GM21447 (cell line): ENCODE measurements at regions not wholly inside any gene's neighbourhood (a gene's known extent, or its start where the extent isn't known, plus 50 kb on each side); places are given as distances from the start of the nearest gene placed in this dataset.

Experiments used
- ATAC-seq: cut with Tn5 transposase; IDR thresholded peaks from one replicate; pipeline ENCODE4 v1.9.1; 2021; ENCODE audit not compliant: unreplicated experiment

DNA sequence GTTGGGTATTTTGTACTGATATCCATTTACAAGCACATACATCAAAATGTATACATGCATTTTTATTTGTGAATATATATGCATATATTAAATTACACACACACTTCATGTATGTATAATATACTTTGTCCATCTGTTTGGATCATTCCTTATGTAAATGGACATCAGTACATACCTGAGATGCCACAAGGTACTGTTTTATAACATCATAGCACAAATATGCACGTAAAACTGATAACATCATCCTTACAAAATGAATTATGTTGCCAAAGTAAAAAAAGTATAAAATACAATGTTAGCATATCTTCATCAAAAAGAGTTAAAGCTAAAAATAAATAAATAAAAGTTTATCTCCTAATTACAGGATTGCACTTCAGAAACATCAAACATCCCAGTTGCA is 634.8 kb upstream of the UBE2E2 start:
- no peak for ATAC-seq

DNA sequence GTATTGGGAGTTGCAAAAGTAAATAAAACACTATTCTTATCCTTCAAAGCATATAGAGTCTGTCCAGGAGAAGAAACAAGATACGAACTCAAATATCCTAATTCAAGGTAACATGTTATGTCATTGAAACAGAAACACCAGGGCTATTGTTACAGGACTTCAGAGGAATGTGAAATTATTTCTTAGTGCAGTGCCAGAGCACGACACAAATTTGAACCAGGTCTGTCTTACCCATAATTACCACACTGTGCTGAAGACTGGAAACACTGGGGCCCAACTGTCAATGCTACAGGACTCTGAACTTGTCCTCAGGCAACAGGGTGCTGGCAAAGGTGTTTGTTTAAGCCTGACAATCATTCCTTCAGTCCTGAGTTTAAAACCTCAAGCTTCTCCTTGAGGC is 633.6 kb upstream of the UBE2E2 start:
- ATAC-seq = no peak

DNA sequence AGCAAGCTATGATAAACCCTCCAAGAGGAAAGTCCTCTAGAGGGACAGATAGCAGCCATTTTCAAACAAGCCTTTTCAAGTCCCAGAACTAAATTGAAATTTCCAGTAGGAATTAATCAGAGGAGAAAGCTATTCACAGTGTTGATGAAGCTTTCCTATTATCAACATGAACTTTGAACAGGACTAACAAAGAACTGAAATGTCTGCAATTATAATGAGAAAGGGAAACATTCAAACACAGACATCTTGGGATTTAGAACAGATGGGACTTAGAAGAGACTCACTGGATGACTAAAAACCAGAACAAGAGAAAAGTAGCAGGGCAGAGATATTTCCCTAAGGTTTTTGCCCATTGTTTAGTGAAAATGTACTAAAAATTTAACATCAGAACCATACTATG is 622.1 kb upstream of the UBE2E2 start:
- no peak for ATAC-seq

DNA sequence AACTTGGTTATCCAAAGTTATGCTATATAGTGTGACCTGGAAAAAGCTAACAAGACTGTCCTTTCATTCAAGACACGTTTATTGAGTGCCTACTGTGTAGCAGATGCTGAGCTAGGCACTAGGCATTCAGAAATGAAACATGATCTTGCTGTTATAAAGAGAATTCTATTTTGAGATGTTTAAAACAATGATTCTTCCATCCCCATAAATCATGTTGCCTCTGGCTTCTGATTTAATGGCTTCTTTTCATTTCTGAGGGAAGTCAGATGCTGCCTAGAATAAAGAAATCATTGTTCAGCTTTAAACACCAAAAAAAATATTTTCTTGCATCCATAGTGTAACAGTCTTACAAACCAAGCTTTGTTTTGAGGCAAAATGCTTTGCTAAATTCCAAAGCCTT is 620.9 kb upstream of the UBE2E2 start:
- ATAC-seq = no peak

DNA sequence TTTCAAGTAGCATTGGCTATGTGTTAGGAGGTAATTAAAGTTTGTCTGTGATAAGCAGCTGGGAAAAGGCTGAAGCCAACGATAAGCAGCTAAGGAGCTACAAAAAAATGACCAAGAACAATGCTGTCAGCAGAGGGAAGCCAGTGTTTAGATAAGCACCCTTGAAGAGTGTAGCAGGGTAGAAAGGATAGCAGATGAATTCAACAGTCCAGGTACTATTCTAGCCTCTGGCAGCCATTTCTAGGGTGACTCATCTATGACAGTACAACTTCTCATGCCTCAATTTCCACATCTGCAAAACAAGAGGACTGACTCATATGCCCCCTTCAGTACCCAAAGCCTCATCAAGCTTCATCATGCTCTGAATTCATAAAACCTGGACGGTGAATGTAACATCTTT is 617.6 kb upstream of the UBE2E2 start:
- no peak for ATAC-seq

DNA sequence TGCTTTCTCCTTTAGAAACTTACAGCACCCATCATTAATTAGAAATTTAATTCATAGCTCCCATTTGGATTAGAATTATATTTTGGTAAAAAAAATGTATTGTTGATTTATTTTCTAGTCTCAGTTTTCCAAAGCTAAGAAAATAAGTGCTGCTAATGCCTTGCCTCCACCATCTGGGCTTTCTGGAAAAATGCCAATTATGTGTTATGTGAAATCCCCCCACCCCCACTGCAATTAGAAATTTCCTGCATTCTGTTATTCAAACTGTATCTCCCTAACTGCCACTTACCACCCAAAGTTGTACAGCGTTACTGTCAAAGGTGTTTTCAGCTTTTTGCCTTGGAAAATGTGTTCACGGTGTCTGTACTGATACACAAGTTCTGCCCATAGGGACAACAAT is 617.2 kb upstream of the UBE2E2 start:
- no peak for ATAC-seq

DNA sequence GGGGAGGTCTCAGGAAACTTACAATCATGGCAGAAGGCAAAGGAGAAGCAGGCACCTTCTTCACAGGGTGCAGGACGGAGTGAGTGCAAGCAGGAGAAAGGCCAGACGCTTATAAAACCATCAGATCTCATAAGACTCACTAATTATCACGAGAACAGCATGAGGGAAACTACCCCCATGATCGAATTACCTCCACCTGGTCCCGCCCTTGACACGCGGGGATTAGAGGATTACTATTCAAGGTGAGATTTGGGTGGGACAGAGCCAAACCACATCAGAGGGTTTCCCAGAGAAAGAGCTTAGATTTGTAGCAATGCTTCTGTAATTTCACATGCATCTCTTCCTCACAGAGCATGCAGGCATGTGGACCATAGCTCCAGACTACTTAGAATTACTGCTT is 615.7 kb upstream of the UBE2E2 start:
- ATAC-seq = no peak

DNA sequence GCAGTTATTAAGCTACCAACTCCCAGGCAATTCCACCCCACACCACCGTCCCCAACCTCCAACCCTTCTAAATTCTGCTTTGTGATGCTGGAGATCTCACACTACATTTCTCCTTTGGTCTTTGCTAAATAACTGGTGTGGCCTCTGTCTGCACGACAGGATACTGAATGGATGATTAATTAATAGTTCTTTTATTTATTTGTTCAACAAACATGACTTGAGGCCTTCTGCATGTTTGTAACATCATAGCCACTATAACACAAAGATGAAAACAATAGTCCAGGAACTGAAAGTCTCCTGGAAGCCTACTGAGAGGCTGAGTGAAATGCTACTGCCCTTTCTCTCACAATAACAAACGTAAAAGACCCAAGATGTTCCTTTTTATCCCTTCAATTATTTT is 609.5 kb upstream of the UBE2E2 start:
- no peak for ATAC-seq

DNA sequence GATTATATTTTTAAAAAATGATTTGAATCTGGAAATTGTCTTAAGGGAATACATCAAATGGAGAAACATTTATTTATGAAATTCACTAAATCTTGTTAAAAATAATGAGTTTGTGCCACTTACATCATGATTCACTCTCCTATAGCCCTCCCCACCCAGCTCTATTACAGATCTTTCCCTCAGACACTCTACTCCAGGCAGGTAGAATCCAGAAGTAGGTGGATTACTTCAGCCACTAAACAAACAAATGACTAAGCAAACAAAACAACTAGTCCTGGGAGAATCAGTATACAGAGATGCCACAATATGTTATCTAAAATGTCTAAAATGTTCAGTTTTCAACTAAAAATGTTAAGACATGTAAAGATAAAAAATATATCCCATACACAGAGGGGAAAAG is 608.1 kb upstream of the UBE2E2 start:
- no peak for ATAC-seq

DNA sequence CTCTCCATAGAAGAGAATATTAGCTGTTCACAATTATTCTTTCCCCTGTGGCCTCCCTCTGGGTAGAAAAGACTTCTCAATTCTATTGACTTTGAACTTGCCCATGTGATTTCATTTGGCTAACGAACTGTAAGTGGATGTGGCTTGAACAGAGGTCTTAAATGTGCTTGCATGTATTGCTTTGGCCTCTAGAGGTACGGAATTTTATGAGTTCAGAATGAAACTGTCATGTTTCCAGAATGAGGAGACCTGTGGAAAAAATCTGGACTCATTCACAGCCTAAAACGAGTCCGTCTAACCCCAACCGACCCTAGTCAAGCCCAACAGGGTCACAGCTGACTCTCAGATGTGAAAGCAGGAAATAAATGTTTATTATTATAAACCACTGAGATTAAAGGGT is 596.7 kb upstream of the UBE2E2 start:
- no peak for ATAC-seq

DNA sequence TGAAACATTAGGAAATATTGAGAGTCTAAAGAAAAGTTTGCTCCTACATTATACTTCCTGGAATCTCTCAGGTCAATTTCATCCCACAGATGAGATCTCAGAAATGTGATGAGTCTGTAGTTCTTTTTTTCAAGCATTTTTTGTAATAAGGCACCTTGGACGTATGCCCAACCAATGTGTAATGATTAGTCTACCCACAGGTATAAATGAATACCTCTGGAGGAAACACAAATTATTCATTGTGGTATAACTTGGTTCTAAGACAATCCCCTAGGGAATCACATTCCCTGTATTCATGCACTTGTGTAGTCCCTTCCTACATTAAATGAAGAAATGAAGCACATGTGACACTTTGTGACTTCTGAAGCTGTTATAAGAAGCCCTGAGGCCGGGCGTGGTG is 596.2 kb upstream of the UBE2E2 start:
- ATAC-seq = no peak

DNA sequence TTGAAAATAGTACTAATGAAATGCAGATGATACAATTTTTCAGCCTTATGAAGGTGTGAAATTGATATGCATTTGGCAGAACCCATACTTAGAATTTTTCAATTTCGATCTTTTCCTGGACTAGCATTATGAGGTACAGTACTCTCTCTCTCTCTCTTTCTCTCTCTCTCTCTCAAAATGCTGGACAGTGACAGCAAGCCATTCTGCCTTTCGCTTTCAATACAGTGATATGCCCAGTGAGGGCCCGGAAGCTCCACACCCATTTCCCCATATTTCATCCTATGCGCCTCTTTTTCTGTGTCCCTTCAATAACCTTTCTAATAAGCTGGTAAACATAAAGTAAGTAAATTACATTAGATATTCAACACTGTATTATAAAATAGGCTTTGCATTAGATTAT is 595.0 kb upstream of the UBE2E2 start:
- no peak for ATAC-seq

DNA sequence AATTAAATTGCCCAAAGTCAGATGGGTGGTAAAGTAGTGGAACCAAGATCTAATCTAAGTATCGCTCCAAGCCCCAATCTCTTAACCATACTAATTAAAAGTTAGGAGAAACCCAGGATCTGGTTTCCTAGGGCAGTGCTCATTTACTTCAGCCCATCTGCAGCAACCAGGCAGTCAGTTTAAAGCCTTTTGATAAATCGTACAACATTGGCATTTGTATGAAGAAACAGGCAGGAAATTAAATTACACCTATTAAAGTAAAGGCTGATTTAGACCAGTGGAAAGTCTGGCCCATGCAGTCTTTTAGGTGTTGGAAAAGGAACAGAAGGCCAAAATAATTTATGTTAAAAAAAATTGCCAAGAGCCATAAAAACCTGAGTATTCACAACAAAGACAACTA is 594.4 kb upstream of the UBE2E2 start:
- no peak for ATAC-seq

DNA sequence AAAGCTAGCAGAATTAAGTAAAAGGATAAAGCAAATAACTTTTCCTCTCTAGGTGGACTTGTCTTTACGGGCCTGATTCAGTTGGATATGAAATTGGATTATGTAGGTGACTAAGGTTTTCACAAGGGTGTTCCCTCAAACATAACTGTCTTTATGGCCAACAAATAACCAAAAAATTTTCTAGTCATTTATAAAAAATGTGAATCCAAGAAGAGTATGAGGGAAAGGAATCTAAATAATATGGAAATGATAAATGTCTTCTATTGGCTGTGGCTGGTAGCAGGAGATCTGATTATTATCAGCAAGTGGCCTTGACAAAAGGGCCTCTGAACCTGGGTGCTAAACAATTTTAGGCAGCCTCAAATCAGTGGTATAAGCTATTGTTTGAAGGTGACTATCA is 594.0 kb upstream of the UBE2E2 start:
- ATAC-seq = no peak

DNA sequence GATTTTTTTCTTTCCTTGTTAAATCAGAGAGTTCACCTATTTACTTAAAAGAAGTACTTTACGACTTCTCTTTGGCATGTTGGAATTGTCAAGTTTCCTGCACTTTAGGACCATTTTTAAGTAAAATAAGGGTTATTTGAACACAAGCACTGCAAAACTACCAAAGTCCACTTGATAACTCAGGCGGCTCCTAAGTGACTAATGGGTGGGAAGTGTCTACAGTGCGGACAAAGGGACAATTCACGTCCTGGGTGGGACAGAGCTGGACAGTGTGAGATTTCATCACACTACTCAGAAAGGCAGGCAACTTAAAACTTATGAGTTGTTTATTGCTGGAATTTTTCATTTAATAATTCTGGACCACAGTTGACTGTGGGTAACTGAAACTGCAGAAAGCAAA is 590.2 kb upstream of the UBE2E2 start:
- no peak for ATAC-seq

DNA sequence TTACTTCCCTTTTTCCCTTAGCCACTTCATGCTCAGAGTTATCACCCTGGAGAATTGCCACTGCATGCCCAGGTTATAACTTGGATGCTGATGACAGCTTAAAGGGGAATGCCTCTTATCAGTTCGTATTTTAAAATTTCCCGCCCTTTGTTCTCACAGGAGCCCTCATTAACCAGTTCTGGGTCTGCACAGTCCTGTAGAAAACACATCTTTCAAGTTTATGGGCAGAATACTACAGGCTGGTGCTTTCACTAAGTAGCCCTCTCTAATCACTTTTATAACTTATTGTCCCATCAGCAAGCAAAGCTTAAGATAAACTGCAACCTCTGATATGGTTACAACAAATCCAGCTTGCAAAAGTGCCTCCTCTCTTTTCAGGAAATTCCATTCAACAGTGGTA is 587.3 kb upstream of the UBE2E2 start:
- no peak for ATAC-seq

DNA sequence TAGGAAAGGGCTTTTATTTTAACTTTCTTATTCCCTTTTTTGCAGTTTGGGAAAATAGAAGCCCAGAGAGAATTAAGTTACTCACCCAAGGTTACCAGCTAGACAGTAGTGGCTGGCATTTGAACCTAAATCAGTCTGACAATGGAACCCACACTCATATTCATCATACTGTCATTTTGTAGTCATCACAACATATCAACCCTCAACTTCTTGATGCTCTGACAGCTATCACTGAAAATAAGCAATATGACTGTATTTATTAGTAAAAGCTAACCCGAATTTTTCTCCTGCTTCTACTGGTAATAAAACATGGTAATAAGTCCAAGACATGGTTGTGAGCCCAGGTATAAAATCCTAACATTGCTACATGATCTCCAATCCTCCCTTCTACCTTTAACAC is 585.8 kb upstream of the UBE2E2 start:
- ATAC-seq = no peak

DNA sequence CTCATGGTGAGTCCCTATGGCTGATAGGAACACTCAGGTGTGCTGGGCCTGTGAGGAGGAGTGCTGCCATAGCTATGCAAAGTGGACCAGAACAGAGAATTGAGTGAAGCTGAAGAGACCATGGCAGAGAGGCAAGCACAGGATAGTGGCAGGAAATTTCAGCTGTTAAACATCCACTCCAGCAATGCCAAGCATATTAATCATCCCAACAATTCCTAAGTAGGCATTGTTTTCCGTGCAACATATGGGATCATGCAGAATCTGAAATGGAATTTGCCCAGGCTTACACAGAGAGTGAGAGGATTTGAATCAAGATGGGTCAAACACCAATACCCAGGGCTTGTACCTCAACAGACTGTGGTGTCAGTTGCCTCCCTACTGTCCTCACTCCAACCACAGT is 582.6 kb upstream of the UBE2E2 start:
- no peak for ATAC-seq

DNA sequence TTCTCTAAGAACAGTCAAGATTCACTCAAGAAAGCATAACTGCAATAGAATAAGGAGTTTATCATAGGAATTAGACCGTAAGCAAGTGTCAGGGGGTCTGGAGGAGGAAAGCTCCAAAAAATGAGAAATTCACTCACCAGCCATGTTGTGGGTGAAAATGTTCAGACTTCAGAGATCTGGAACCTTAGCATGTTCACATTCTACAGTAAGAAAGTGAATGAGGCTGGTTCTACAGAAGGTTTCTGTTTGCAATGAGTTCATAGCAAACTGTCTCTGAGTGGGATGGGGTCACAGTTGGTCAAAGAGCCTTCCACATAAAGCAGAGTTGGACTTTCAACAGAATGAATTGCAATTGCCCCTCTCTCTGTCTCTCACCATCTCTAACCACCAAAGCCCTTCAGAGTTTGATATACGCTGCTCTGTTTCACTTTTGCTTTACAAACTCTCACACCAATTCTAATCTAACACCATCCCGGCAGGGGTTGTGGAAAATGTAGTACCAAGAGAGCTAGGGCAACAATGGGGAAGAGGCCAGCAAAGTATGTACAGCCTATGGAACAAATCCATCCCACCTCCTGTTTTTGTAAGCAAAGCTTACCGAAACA is 581.8 kb upstream of the UBE2E2 start:
- ATAC-seq = no peak

DNA sequence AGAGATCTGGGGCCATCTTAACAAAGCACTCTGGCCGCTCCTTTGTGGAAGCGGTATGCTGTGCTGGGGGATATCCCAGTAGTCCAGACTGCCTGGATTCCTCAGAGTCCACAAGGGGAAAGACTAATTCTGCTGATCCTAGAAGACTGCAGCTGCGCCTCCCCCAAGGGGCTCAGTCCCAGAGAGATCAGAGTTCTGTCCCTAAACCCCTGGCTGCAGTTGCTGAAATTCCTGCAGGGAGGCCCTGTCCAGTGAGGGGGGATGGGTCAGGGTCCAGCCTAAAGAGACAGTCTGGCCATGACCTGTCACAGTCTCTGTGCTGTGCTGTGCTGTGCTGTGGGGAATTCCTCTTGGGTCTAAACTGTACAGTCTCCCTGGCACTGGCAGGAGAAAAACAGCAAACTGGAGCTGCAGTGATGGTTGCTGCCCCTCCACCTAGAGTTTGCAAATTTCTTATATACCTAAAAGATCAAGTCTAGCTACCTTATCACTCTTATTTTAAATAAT is 575.1 kb upstream of the UBE2E2 start:
- ATAC-seq = no peak

DNA sequence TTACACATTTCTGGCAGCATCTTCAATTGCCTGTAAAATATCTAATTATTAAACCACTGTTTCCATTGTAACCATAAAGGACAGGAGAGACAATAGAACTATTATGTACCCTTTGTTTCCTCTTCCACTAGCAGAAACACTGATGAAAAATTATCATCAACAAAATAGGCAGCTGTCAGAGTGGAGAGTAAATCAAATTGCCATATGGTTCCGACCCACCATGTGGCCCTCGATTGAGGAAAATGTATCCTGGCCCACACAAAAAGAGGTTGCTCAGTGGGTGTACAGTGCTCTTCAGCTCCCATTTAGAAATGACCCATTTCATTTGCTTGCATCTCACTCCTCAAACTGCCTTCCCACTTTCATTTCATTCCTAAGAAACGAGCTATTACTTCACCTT is 570.6 kb upstream of the UBE2E2 start:
- ATAC-seq = no peak

DNA sequence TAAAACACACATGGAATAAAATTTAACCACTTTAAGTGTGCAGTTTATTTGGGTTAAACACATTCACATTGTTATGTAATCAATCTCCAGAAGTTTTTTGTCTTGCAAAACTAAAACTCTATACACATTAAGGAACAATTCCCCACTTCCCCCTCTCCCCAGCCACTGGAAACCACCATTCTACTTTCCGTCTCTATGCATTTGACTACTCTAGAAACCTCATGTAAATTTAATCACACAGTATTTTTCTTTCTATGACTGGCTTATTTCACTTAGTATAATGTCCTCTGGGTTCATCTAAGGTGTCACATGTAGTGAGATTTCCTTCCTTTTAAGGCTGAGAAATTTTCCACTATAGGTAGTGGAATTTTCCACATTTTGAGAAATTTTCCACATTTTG is 568.7 kb upstream of the UBE2E2 start:
- no peak for ATAC-seq

DNA sequence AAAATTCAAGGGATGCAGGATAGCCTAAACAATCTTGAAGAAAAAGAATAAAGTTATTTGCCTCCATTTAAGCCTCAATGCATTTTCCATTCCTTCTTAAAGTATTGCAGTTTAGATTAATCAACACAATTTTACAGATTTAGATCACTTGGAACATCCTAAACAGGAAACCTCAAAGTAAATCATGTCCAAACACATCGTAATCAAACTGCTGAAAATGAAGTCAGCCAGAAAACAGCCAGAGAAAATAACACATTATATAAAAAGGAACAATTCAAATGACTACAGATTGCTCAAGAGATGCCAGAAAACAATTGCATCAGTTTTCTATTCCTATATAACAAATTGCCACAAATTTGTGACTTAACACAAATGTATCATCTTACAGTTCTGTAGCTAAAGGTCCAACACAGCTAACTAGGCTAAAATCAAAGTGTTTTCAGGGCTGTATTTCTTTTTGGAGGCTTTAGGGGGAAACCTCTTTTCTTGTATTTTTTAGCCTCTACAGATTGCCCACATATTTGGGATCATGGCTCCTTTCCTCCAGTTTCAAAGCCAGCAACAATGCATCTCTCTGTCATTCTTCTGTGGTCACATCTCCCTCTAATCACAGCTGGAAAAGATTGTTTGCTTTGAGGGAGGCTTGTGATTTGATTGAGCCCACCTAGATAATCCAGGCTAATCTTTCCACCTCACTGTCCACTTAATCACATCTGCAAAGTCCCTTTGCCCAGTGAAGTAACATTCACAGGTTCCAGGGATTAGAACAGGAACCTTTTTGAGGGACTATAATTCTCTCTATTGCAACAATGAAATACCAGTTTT is 543.3 kb upstream of the UBE2E2 start:
- no peak for ATAC-seq
